ENCODE measurements at regions not wholly inside any gene's neighbourhood (a gene's known extent, or its start where the extent isn't known, plus 50 kb on each side); places are given as distances from the start of the nearest gene placed in this dataset.

DNA sequence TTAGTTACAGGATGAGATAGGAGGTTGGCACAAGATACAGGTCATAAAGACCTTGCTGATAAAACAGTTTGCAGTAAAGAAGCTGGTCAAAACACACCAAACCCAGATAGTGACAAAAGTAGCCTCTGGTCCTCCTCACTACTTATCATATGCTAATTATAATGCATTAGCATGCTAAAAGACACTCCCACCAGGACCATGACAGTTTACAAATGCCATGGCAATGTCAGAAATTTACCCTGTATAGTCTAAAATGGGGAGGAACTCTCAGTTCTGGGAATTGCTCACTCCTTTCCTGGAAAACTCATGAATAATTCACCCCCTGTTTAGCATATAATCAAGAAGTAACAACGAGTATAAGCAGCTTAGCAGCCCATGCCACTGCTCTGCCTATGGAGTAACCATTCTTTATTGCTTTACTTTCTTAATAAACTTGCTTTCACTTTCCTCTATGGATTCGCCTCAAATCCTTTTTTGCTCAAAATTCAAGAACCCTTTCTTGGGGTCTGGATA, 1254.4 kb downstream of the PCDH7 start:
- Histone ChIP-seq H3K9me3 (no peaks in the 10 kb centered on the region), H3K4me3 (no peak overlapping the region), H3K27ac (no peak overlapping the region), H3K4me1 (no peaks in the 10 kb centered on the region), H3K4me2 (no peak overlapping the region)
- ChIA-PET POLR2A (no interaction called here), CTCF (no interaction called here)
- 42% methylated on average over 2 of the region's 2 CpGs for WGBS (ENCODE audit: missing lambda C conversion rate)
- ATAC-seq (no peak), FAIRE-seq (no peak), DNase-seq (ENCODE audit: low read depth in 1 of 2, low spot score in 1 of 2) (no peak)
- TF ChIP-seq POLR2AphosphoS2 (conservative IDR thresholded peaks at IDR 0.05; ENCODE audit: low read length) (no peak), EP300 (IDR thresholded peaks at IDR 0.05) (no peak), E2F6 (IDR thresholded peaks at IDR 0.05; ENCODE audit: borderline replicate concordance, low read depth) (no peak), CHD2 (IDR thresholded peaks at IDR 0.05; ENCODE audit: low read length, partially characterized antibody) (no peak), TFCP2L1 (CRISPR knock-in tag; IDR thresholded peaks at IDR 0.05) (no peak), ZFP36 (IDR thresholded peaks at IDR 0.05; ENCODE audit: borderline replicate concordance, partially characterized antibody) (no peak), JUN (IDR thresholded peaks at IDR 0.05) (no peak), ELK1 (IDR thresholded peaks at IDR 0.05; ENCODE audit: low read depth, low read length) (no peak), ATOH8 (CRISPR knock-in tag; IDR thresholded peaks at IDR 0.05; ENCODE audit: low read depth) (no peak), GATA3 (IDR thresholded peaks at IDR 0.05; ENCODE audit: borderline replicate concordance) (no peak), CEBPB (IDR thresholded peaks at IDR 0.05) (no peak), EHMT2 (IDR thresholded peaks at IDR 0.05; ENCODE audit: low read depth) (no peak), MAX (IDR thresholded peaks at IDR 0.05) (no peak), RAD21 (conservative IDR thresholded peaks at IDR 0.05 in 1 of 2, IDR thresholded peaks at IDR 0.05 in 1 of 2) (no peak)

GRCh38 chr4:31979988-31980387, 1259.8 kb downstream of the PCDH7 start:
- WGBS (ENCODE audit: missing lambda C conversion rate): 24% methylated on average over 2 of the region's 2 CpGs
- ChIA-PET POLR2A (no interaction called here), CTCF (no interaction called here)
- H3K27ac ChIP-seq: no peak overlapping the region
- no peak for TF ChIP-seq ZC3H11A (IDR thresholded peaks at IDR 0.05)
- TF ChIP-seq HOXB13 (CRISPR knock-in tag; IDR thresholded peaks at IDR 0.05; ENCODE audit: low read depth): no peak
- no peak for TF ChIP-seq POLR2AphosphoS2 (conservative IDR thresholded peaks at IDR 0.05; ENCODE audit: low read length)
- TF ChIP-seq POLR2A (IDR thresholded peaks at IDR 0.05; ENCODE audit: low read length): no peak
- no peak for TF ChIP-seq USF2 (IDR thresholded peaks at IDR 0.05)
- no peak for TF ChIP-seq CBX8 (IDR thresholded peaks at IDR 0.05)
- TF ChIP-seq RNF2 (IDR thresholded peaks at IDR 0.05; ENCODE audit: borderline replicate concordance, low read depth): no peak
- H3K9me3 ChIP-seq: no peaks in the 10 kb centered on the region
- H3K4me2 ChIP-seq: no peak overlapping the region
- no peak overlapping the region for H3K4me3 ChIP-seq
- no peaks in the 10 kb centered on the region for H3K4me1 ChIP-seq
- FAIRE-seq (no peak), ATAC-seq (no peak), DNase-seq (ENCODE audit: low read depth in 1 of 2, low spot score in 1 of 2) (no peak)

DNA sequence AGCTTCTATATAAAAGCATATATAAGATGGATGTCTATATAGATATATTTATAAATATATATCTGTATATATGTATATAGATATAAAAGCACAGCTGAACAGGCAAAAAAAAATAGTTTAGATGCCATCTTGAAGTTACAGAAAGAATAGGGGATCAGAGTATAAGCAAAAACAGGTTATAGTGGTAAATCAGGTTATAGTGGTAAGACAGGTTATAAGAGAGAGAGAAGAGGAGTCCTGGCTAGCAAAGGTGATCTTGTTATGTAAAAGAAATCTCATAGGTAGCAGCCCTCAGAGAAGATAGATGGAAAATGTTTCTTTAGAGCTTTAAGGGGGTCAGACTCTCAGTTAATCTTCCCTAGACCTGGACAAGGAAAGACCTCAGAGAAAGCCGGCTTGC, 1263.1 kb downstream of the PCDH7 start:
- ATAC-seq (no peak), FAIRE-seq (no peak), DNase-seq (ENCODE audit: low read depth in 1 of 2, low spot score in 1 of 2) (no peak)
- H3K4me1 ChIP-seq: no peaks in the 10 kb centered on the region
- H3K27ac ChIP-seq: no peak overlapping the region
- no peak overlapping the region for H3K4me2 ChIP-seq
- no peak for TF ChIP-seq FOSL2 (IDR thresholded peaks at IDR 0.05)
- TF ChIP-seq FOSL2 (CRISPR knock-in tag; IDR thresholded peaks at IDR 0.05): no peak
- TF ChIP-seq RFX5 (IDR thresholded peaks at IDR 0.05): no peak
- TF ChIP-seq, protein P1, sequence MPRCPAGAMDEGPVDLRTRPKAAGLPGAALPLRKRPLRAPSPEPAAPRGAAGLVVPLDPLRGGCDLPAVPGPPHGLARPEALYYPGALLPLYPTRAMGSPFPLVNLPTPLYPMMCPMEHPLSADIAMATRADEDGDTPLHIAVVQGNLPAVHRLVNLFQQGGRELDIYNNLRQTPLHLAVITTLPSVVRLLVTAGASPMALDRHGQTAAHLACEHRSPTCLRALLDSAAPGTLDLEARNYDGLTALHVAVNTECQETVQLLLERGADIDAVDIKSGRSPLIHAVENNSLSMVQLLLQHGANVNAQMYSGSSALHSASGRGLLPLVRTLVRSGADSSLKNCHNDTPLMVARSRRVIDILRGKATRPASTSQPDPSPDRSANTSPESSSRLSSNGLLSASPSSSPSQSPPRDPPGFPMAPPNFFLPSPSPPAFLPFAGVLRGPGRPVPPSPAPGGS (IDR thresholded peaks at IDR 0.05): no peak
- no peak for TF ChIP-seq HDAC2 (IDR thresholded peaks at IDR 0.05)
- TF ChIP-seq ESRRA (IDR thresholded peaks at IDR 0.05; ENCODE audit: borderline replicate concordance, low read length): no peak
- no peak for TF ChIP-seq JUNB (IDR thresholded peaks at IDR 0.05)
- no peak for TF ChIP-seq BHLHE40 (IDR thresholded peaks at IDR 0.05; ENCODE audit: low read depth, low read length)
- TF ChIP-seq FOXS1 (CRISPR knock-in tag; IDR thresholded peaks at IDR 0.05): no peak
- no peak for TF ChIP-seq SREBF2 (IDR thresholded peaks at IDR 0.05)
- TF ChIP-seq GATA3 (IDR thresholded peaks at IDR 0.05; ENCODE audit: borderline replicate concordance): no peak
- H3K4me3 ChIP-seq: no peak overlapping the region
- no peaks in the 10 kb centered on the region for H3K9me3 ChIP-seq
- 73% methylated on average over 1 of the region's 1 CpG for WGBS (ENCODE audit: missing lambda C conversion rate)
- ChIA-PET CTCF (no interaction called here), POLR2A (no interaction called here)
